HFFc6 (cell line): ENCODE measurements at regions not wholly inside any gene's neighbourhood (a gene's known extent, or its start where the extent isn't known, plus 50 kb on each side); places are given as distances from the start of the nearest gene placed in this dataset.

ENCODE experiments used
- DNase-seq: peaks from one replicate; pipeline ENCODE4 v3.0.0-alpha.2; 2018
- H3K27ac Mint-ChIP-seq: 2 replicates; pipeline ENCODE4 v1.8.0; 2020; ENCODE audit warnings: mild to moderate bottlenecking, mixed read lengths
- H3K27me3 Mint-ChIP-seq: 2 replicates; pipeline ENCODE4 v1.8.0; 2021; ENCODE audit warnings: mild to moderate bottlenecking, moderate library complexity, mixed read lengths; ENCODE audit not compliant: insufficient read depth
- H3K36me3 Mint-ChIP-seq: 2 replicates; pipeline ENCODE4 v1.8.0; 2021; ENCODE audit warnings: low read depth, mixed read lengths
- H3K4me1 Mint-ChIP-seq: 2 replicates; pipeline ENCODE4 v1.8.0; 2020; ENCODE audit warnings: low read depth, mixed read lengths
- H3K4me3 Mint-ChIP-seq: 2 replicates; pipeline ENCODE4 v1.8.0; 2020; ENCODE audit warnings: mild to moderate bottlenecking, moderate library complexity, mixed read lengths
- H3K9me3 Mint-ChIP-seq: 2 replicates; pipeline ENCODE4 v1.8.0; 2020; ENCODE audit warnings: mild to moderate bottlenecking, mixed read lengths
- CTCF ChIP-seq: fragments of 200-600 bp; sonication (generic); IDR thresholded peaks from 2 replicates; pipeline ENCODE4 v1.5.0; 2021; ENCODE audit warnings: antibody characterized with exemption, mild to moderate bottlenecking

- DNase-seq: no peak
- Mint-ChIP-seq H3K27me3 (no peaks in the 10 kb centered on the region; the same call in 1 of the 2 replicates), H3K4me1 (no peaks in the 10 kb centered on the region; the same call in 1 of the 2 replicates), H3K36me3 (no peaks in the 10 kb centered on the region), H3K4me3 (no peak overlapping the region), H3K27ac (no peak overlapping the region), H3K9me3 (no peaks in the 10 kb centered on the region; the same call in 1 of the 2 replicates)
- no peak for TF ChIP-seq CTCF
These were observed 236.4 kb upstream of the SGO1 start for GRCh38 chr3:20422391-20422790.

GRCh38 chr3:20417388-20418108, 231.5 kb upstream of the SGO1 start:
- H3K27ac Mint-ChIP-seq: no peak overlapping the region
- no peaks in the 10 kb centered on the region; the same call in 1 of the 2 replicates for H3K27me3 Mint-ChIP-seq
- no peaks in the 10 kb centered on the region; the same call in 1 of the 2 replicates for H3K9me3 Mint-ChIP-seq
- no peak overlapping the region for H3K4me3 Mint-ChIP-seq
- no peak for TF ChIP-seq CTCF
- no peak for DNase-seq
- H3K4me1 Mint-ChIP-seq: no peaks in the 10 kb centered on the region; the same call in 1 of the 2 replicates
- H3K36me3 Mint-ChIP-seq: no peaks in the 10 kb centered on the region

GRCh38 chr3:20406611-20407011, 220.6 kb upstream of the SGO1 start:
- Mint-ChIP-seq H3K27me3 (peaks cover 2% of the 10 kb centered on the region; the same call in 1 of the 2 replicates), H3K9me3 (no peaks in the 10 kb centered on the region), H3K4me1 (peaks cover 9% of the 10 kb centered on the region; the same call in 1 of the 2 replicates), H3K4me3 (no peak overlapping the region), H3K27ac (no peak overlapping the region), H3K36me3 (no peaks in the 10 kb centered on the region)
- TF ChIP-seq CTCF: no peak
- DNase-seq: no peak

GRCh38 chr3:20405744-20406143, 219.7 kb upstream of the SGO1 start:
- peak; percentile 13 for DNase-seq
- Mint-ChIP-seq H3K4me1 (peaks cover 14% of the 10 kb centered on the region; the same call in 1 of the 2 replicates), H3K36me3 (no peaks in the 10 kb centered on the region), H3K4me3 (no peak overlapping the region), H3K27ac (no peak overlapping the region), H3K9me3 (no peaks in the 10 kb centered on the region), H3K27me3 (peaks cover 2% of the 10 kb centered on the region; the same call in 1 of the 2 replicates)
- no peak for TF ChIP-seq CTCF

GRCh38 chr3:20405231-20405630, 219.2 kb upstream of the SGO1 start:
- H3K36me3 Mint-ChIP-seq: no peaks in the 10 kb centered on the region
- no peak overlapping the region for H3K4me3 Mint-ChIP-seq
- no peaks in the 10 kb centered on the region for H3K9me3 Mint-ChIP-seq
- no peak overlapping the region for H3K27ac Mint-ChIP-seq
- TF ChIP-seq CTCF: no peak
- H3K4me1 Mint-ChIP-seq: peaks cover 14% of the 10 kb centered on the region; the same call in 1 of the 2 replicates
- DNase-seq: no peak
- peaks cover 2% of the 10 kb centered on the region; the same call in 1 of the 2 replicates for H3K27me3 Mint-ChIP-seq
